ENCODE measurements at regions not wholly inside any gene's neighbourhood (a gene's known extent, or its start where the extent isn't known, plus 50 kb on each side); places are given as distances from the start of the nearest gene placed in this dataset.

GRCh38 chr10:6843481-6843881, 263.4 kb upstream of the PRKCQ start (continued):
- TF ChIP-seq CTCF (IDR thresholded peaks at IDR 0.05 in 2 of 3, conservative IDR thresholded peaks at IDR 0.05 in 1 of 3; ENCODE audit: insufficient read depth in 2 of 3, low read depth in 1 of 3, low read length in 3 of 3), result peak; percentile 51 to 70 (median 65)
- 0 out of 2 replicates have a peak, but pooled peaks have one; percentile 11 for TF ChIP-seq CBFA2T2 (conservative IDR thresholded peaks at IDR 0.05)
- TF ChIP-seq DACH1 (IDR thresholded peaks at IDR 0.05; ENCODE audit: partially characterized antibody), result no peak
- TF ChIP-seq THRA (IDR thresholded peaks at IDR 0.05), result no peak
- TF ChIP-seq, protein P1, sequence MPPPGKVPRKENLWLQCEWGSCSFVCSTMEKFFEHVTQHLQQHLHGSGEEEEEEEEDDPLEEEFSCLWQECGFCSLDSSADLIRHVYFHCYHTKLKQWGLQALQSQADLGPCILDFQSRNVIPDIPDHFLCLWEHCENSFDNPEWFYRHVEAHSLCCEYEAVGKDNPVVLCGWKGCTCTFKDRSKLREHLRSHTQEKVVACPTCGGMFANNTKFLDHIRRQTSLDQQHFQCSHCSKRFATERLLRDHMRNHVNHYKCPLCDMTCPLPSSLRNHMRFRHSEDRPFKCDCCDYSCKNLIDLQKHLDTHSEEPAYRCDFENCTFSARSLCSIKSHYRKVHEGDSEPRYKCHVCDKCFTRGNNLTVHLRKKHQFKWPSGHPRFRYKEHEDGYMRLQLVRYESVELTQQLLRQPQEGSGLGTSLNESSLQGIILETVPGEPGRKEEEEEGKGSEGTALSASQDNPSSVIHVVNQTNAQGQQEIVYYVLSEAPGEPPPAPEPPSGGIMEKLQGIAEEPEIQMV (tag; conservative IDR thresholded peaks at IDR 0.05; ENCODE audit: low read depth), result no peak
- no peak for TF ChIP-seq RFX5 (IDR thresholded peaks at IDR 0.05; ENCODE audit: low read depth, low read length)
- TF ChIP-seq STAG1 (CRISPR knock-in tag; IDR thresholded peaks at IDR 0.05; ENCODE audit: borderline replicate concordance), result 0 out of 2 replicates have a peak, but pooled peaks have one; percentile 11
- no peak for TF ChIP-seq RB1 (IDR thresholded peaks at IDR 0.05; ENCODE audit: low read depth)
- TF ChIP-seq ZNF140 (CRISPR knock-in tag; IDR thresholded peaks at IDR 0.05), result no peak
- TF ChIP-seq HMGN3 (IDR thresholded peaks at IDR 0.05; ENCODE audit: borderline replicate concordance, extremely low read depth, insufficient read length, low read depth, low read length), result no peak
- TF ChIP-seq, protein P2, sequence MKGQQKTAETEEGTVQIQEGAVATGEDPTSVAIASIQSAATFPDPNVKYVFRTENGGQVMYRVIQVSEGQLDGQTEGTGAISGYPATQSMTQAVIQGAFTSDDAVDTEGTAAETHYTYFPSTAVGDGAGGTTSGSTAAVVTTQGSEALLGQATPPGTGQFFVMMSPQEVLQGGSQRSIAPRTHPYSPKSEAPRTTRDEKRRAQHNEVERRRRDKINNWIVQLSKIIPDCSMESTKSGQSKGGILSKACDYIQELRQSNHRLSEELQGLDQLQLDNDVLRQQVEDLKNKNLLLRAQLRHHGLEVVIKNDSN (CRISPR knock-in tag; IDR thresholded peaks at IDR 0.05), result peak; percentile 71
- peak; percentile 75 for TF ChIP-seq RAD51 (IDR thresholded peaks at IDR 0.05; ENCODE audit: borderline replicate concordance, low read depth)
- no peak for TF ChIP-seq TSC22D4 (tag; IDR thresholded peaks at IDR 0.05)
- TF ChIP-seq REST (IDR thresholded peaks at IDR 0.05; ENCODE audit: borderline replicate concordance), result peak; percentile 60; the same call in 1 of the 2 replicates
- no peak for TF ChIP-seq REST (CRISPR knock-in tag; IDR thresholded peaks at IDR 0.05; ENCODE audit: low read depth)
- no peak for TF ChIP-seq CSDE1 (IDR thresholded peaks at IDR 0.05)
